ENCODE measurements at regions not wholly inside any gene's neighbourhood (a gene's known extent, or its start where the extent isn't known, plus 50 kb on each side); places are given as distances from the start of the nearest gene placed in this dataset.

DNA sequence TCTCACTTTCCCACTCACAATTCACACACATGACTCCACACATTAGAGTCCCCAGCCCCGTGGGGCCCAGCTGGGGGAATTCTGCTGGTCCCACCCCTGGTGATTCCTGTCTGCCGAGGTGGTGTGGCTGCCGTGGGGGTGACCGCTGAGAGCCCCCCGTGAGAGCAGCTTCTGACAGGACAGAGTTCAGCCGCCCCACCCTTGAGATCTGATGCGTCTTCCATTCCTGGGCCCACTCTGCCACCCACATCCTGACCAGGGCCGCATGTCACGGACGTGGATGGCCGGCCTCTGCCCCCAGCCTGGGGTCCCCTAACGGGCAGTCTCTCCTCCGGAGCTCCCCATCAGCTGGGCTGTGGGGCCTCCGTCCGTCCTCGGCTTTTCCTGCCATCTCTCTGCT, 240.1 kb upstream of the PITRM1 start:
- no peak overlapping the region for H3K4me3 ChIP-seq
- H3K9me3 ChIP-seq: no peaks in the 10 kb centered on the region
- TF ChIP-seq POLR2A (IDR thresholded peaks at IDR 0.05) (no peak), EP300 (IDR thresholded peaks at IDR 0.05) (no peak)
- TF ChIP-seq, protein P1, sequence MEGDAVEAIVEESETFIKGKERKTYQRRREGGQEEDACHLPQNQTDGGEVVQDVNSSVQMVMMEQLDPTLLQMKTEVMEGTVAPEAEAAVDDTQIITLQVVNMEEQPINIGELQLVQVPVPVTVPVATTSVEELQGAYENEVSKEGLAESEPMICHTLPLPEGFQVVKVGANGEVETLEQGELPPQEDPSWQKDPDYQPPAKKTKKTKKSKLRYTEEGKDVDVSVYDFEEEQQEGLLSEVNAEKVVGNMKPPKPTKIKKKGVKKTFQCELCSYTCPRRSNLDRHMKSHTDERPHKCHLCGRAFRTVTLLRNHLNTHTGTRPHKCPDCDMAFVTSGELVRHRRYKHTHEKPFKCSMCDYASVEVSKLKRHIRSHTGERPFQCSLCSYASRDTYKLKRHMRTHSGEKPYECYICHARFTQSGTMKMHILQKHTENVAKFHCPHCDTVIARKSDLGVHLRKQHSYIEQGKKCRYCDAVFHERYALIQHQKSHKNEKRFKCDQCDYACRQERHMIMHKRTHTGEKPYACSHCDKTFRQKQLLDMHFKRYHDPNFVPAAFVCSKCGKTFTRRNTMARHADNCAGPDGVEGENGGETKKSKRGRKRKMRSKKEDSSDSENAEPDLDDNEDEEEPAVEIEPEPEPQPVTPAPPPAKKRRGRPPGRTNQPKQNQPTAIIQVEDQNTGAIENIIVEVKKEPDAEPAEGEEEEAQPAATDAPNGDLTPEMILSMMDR (IDR thresholded peaks at IDR 0.05): no peak
- no peak overlapping the region for H3K27ac ChIP-seq
- H3K36me3 ChIP-seq: no peaks in the 10 kb centered on the region
- 83 to 86% methylated on average over 16 of the region's 16 CpGs for WGBS, 2 donors
- DNase-seq (ENCODE audit: low spot score in 2 of 2): no peak
- no peaks in the 10 kb centered on the region for H3K4me1 ChIP-seq
- H3K27me3 ChIP-seq: no peaks in the 10 kb centered on the region

GRCh38 chr10:3412071-3412582, 239.5 kb upstream of the PITRM1 start:
- Histone ChIP-seq H3K4me1 (no peaks in the 10 kb centered on the region), H3K4me3 (no peak overlapping the region), H3K36me3 (no peaks in the 10 kb centered on the region), H3K27ac (no peak overlapping the region), H3K27me3 (no peaks in the 10 kb centered on the region), H3K9me3 (no peaks in the 10 kb centered on the region)
- DNase-seq (ENCODE audit: low spot score in 2 of 2): no peak
- TF ChIP-seq POLR2A (IDR thresholded peaks at IDR 0.05) (no peak), EP300 (IDR thresholded peaks at IDR 0.05) (no peak)
- TF ChIP-seq, protein P1 (IDR thresholded peaks at IDR 0.05): no peak
- WGBS, 2 donors: 82 to 90% methylated on average over 3 to 5 of the region's 5 CpGs

GRCh38 chr10:3411044-3411443, 238.5 kb upstream of the PITRM1 start:
- Histone ChIP-seq H3K4me1 (no peaks in the 10 kb centered on the region), H3K4me3 (no peak overlapping the region), H3K27me3 (no peaks in the 10 kb centered on the region), H3K27ac (no peak overlapping the region), H3K9me3 (no peaks in the 10 kb centered on the region), H3K36me3 (no peaks in the 10 kb centered on the region)
- WGBS, 2 donors: 65 to 82% methylated on average over 3 of the region's 3 CpGs
- no peak for DNase-seq (ENCODE audit: low spot score in 2 of 2)
- TF ChIP-seq, protein P1 (IDR thresholded peaks at IDR 0.05): no peak
- TF ChIP-seq POLR2A (IDR thresholded peaks at IDR 0.05): no peak
- TF ChIP-seq EP300 (IDR thresholded peaks at IDR 0.05): no peak

DNA sequence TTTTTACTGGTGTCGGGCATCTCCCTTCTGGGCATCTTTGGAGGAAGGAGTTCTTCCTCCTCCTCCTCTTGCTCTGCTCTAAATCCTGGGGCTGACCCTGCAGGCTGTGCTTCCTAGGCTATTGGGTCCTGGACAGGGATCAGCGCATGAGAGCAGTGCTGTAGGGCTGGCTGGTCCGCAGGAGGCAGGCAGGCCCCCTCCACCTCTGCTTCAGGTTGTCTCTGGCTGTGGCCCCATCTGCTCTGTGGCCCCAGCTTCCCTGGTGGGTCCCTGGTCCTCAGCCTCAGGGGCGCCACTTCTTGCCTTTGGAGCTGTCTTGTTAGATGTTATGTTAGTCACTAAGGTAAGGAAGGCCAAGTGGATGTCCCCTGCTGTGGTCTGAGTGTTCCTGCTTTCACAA, 237.3 kb upstream of the PITRM1 start:
- WGBS, 2 donors: 89 to 90% methylated on average over 4 of the region's 4 CpGs
- no peak for DNase-seq (ENCODE audit: low spot score in 2 of 2)
- Histone ChIP-seq H3K4me3 (no peak overlapping the region), H3K27me3 (no peaks in the 10 kb centered on the region), H3K36me3 (no peaks in the 10 kb centered on the region), H3K4me1 (no peaks in the 10 kb centered on the region), H3K9me3 (no peaks in the 10 kb centered on the region), H3K27ac (no peak overlapping the region)
- no peak for TF ChIP-seq POLR2A (IDR thresholded peaks at IDR 0.05)
- TF ChIP-seq, protein P1 (IDR thresholded peaks at IDR 0.05): no peak
- no peak for TF ChIP-seq EP300 (IDR thresholded peaks at IDR 0.05)

GRCh38 chr10:3408603-3409365, 236.2 kb upstream of the PITRM1 start:
- WGBS, 2 donors: 72 to 89% methylated on average over 6 of the region's 6 CpGs
- TF ChIP-seq POLR2A (IDR thresholded peaks at IDR 0.05) (no peak), EP300 (IDR thresholded peaks at IDR 0.05) (no peak)
- TF ChIP-seq, protein P1 (IDR thresholded peaks at IDR 0.05): no peak
- DNase-seq (ENCODE audit: low spot score in 2 of 2): no peak
- no peak overlapping the region for H3K27ac ChIP-seq
- no peaks in the 10 kb centered on the region for H3K4me1 ChIP-seq
- H3K4me3 ChIP-seq: no peak overlapping the region
- no peaks in the 10 kb centered on the region for H3K27me3 ChIP-seq
- no peaks in the 10 kb centered on the region for H3K9me3 ChIP-seq
- no peaks in the 10 kb centered on the region for H3K36me3 ChIP-seq
